HL-60 (cell line): ENCODE measurements at regions not wholly inside any gene's neighbourhood (a gene's known extent, or its start where the extent isn't known, plus 50 kb on each side); places are given as distances from the start of the nearest gene placed in this dataset.

Source experiments
- DNase-seq, 2 experiments: peaks; one replicate each; pipeline ENCODE4 v3.0.0-alpha.2; 2010 to 2020; ENCODE audit warnings: low read depth in 1 of 2, low spot score in 1 of 2
- H3K27ac ChIP-seq: fragments of 250-450 bp; sonication (Bioruptor Pico); replicated peaks from 2 replicates; pipeline ENCODE4 v1.5.1; 2020; ENCODE audit warnings: mild to moderate bottlenecking, moderate library complexity
- H3K27me3 ChIP-seq: fragments of 250-450 bp; sonication (Bioruptor Pico); 2 replicates; pipeline ENCODE4 v1.5.1; 2021; ENCODE audit warnings: mild to moderate bottlenecking, moderate library complexity; ENCODE audit not compliant: insufficient read depth, poor library complexity, severe bottlenecking
- H3K4me3 ChIP-seq: replicated peaks from 2 replicates; pipeline ENCODE4 v1.5.1; 2011; ENCODE audit warnings: mild to moderate bottlenecking, control low read depth, low read length; ENCODE audit not compliant: insufficient read depth
- CTCF ChIP-seq: IDR thresholded peaks from one replicate; pipeline ENCODE4 v1.5.1; 2011; ENCODE audit warnings: low read length, control low read depth, inconsistent platforms; ENCODE audit not compliant: insufficient read depth
- GABPA ChIP-seq: IDR thresholded peaks from 2 replicates; pipeline ENCODE4 v1.6.1; 2012; ENCODE audit warnings: low read depth
- POLR2AphosphoS5 ChIP-seq: IDR thresholded peaks from 2 replicates; pipeline ENCODE4 v1.6.1; 2012; ENCODE audit warnings: low read depth
- REST ChIP-seq: IDR thresholded peaks from 2 replicates; pipeline ENCODE4 v1.6.1; 2012; ENCODE audit warnings: low read depth; ENCODE audit not compliant: insufficient replicate concordance
- SPI1 ChIP-seq: IDR thresholded peaks from 2 replicates; pipeline ENCODE4 v1.6.1; 2012; ENCODE audit warnings: low read depth, mild to moderate bottlenecking, borderline replicate concordance

GRCh38 chr1:78799926-78800325 is 150.3 kb downstream of the IFI44 start:
- no peaks in the 10 kb centered on the region for H3K27me3 ChIP-seq
- no peak overlapping the region for H3K27ac ChIP-seq
- no peak overlapping the region for H3K4me3 ChIP-seq
- TF ChIP-seq GABPA (no peak), REST (no peak), SPI1 (no peak), CTCF (no peak), POLR2AphosphoS5 (no peak)
- no peak for DNase-seq

- no peak overlapping the region for H3K27ac ChIP-seq
- no peak overlapping the region for H3K4me3 ChIP-seq
- DNase-seq = no peak
- TF ChIP-seq GABPA (no peak), POLR2AphosphoS5 (no peak), REST (no peak), SPI1 (no peak), CTCF (no peak)
- no peaks in the 10 kb centered on the region for H3K27me3 ChIP-seq
Measured at GRCh38 chr1:78814176-78814575, 164.5 kb downstream of the IFI44 start.

GRCh38 chr1:78825561-78825960 is 175.9 kb downstream of the IFI44 start:
- DNase-seq = no peak
- Histone ChIP-seq H3K27me3 (no peaks in the 10 kb centered on the region), H3K4me3 (no peak overlapping the region), H3K27ac (no peak overlapping the region)
- no peak for TF ChIP-seq SPI1
- TF ChIP-seq GABPA = no peak
- no peak for TF ChIP-seq POLR2AphosphoS5
- no peak for TF ChIP-seq CTCF
- no peak for TF ChIP-seq REST
